Ramos (cell line): ENCODE measurements at regions not wholly inside any gene's neighbourhood (a gene's known extent, or its start where the extent isn't known, plus 50 kb on each side); places are given as distances from the start of the nearest gene placed in this dataset.
"Not testable (repeated sequence)": the region's sequence is repeated elsewhere in the genome, so short reads cannot be mapped to it uniquely, and the experiment has no call there.

Experiments
- in situ Hi-C: fragments of 300-500 bp; cut with MboI; formaldehyde crosslinking; loops from one replicate; pipeline ENCODE4 v1.14.3; 2022; ENCODE audit warnings: low sequenced_read_pairs; ENCODE audit not compliant: unreplicated experiment

DNA sequence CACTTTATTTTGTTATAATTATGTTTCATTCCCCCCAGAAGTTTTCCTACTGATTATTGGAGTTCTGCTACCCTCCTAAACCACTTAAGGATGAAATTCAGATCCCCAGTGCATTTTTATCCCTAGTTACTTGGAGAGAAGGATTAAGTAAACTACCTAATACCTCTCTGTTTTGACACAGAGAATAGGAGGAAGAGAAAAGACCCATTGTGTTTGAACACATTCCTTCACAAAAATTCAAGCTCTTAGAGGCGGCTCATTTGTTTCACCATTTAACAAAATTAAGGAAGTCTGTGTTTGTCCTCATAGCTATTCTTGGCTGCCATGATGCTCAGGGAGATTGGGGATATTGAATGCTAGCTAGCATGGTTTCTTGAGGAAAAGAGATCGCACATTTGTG, 492.6 kb downstream of the EBF1 start:
- in situ Hi-C loops = no loop called here

DNA sequence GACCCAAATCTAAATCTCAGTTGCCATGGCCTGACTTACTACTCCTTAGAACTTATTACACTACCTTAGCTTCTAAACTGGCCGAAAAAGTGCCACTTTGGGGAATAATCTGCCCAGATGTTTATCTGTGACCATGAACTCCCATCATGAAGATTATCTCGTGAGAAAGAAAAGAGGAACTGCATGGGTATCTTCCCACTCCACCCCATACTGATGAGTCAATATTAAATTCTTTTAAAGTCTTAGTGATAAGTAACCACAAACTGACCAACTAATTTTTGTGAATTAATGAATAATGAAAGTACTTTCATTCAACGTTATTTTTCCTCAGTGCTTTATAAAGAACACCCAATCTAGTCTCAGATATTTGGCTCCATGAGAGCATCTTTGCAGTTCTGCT, 493.5 kb downstream of the EBF1 start:
- in situ Hi-C loops = no loop called here

DNA sequence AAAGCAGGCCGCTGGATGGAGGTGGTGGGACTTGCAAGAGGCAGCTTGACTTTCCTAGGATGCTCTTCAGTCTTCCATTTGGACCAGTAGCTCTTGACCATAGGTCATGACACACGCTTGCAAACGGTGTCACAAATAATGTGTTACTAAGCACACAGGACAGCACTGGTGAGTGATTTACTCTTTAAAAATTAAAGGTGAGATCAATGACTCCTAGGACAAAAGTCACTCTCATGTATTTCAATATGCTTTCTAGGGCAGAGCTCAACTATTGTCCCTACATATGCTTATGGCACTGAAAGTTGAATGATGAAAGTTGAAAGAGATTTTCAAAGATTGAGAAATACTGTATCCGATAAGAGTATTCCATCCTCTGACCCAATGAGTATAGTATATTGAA, 496.7 kb downstream of the EBF1 start:
- in situ Hi-C loops = no loop called here

DNA sequence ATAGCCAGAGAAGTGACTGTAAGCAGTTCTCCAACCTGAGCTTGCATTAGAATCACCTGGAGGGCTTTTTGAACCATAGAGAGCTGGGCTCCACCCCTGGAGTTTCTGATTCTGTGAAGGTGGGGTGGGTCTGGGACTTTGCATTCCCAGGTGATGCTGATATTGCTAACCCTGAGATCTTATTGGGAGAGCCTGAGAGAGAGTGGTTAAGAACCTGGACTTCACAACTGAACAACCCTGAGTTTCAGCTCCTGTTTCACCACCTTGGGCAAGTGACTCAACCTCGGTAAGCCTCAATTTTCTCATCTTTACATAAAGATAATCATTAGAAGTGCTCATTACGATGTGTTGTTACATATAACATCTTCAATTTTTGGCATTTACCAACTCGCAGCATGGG, 498.6 kb downstream of the EBF1 start:
- in situ Hi-C loops = no loop called here

DNA sequence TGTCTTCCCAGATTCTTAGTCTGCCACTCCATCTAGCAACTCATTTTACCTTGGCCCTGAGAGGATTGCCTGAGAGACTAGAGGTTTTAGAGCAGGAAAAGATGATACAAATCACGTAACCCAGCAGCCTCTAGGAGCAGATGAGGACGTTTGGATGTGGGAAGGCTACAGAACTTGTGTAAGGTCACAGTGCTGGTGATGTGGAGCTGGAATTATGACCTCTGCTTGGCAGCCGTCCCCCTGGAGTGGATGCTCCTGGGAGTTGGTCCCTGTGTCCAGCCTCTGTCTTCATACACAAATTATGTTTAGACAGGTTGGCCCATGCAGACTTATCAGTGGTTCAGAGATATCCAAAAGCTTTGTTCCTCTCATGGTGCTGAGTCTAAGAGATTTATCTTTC, 499.0 kb downstream of the EBF1 start:
- in situ Hi-C loops = no loop called here

DNA sequence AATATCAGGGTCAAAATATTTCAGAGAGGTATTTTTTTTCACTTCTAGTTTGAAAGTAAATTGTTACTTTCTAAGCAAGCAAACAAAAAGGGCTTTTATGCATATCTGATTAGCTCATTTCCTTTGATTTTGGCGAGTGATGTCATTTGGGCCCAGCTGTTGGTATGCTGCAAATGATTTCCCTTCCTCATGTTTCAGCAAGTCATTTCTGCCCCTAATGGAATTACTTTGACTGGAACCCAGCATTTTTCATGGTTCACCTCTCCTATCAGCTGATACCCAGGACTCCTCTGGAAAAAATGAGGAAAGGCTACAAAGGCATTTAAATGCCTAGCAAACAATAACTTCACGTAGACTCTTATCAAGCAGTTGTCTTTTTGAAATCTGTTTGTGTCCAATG, 500.6 kb downstream of the EBF1 start:
- in situ Hi-C loops = no loop called here

DNA sequence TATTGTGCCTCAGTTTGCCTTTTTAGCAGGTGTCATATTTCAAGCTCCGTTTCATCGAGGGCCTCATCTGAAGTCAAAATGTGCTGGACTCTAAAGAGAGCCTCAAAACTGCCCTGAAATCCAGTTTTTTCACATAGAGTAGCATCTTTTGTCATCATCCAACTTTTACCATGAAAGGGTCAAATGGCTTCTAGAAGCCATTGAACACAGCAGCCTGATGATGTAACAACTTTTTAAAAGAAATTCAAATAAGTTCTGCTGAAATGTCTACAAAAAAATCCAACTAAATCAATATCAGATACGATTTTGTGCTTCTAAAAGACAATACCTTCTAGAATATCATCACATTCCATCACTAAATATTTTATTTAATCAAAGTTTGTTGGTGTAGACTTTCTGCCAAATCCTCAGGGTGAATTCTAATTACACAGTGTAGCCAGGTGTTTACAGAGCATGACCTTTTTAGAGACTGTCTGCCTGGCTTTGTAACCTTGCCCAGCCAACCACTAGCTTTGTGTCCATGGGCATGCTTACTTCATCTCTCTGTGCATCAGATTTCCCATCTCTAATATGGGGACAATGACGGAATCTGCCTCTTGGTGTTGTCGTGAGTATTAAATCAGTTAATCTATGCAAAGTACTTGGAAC, 505.0 kb downstream of the EBF1 start:
- in situ Hi-C loops = no loop called here

DNA sequence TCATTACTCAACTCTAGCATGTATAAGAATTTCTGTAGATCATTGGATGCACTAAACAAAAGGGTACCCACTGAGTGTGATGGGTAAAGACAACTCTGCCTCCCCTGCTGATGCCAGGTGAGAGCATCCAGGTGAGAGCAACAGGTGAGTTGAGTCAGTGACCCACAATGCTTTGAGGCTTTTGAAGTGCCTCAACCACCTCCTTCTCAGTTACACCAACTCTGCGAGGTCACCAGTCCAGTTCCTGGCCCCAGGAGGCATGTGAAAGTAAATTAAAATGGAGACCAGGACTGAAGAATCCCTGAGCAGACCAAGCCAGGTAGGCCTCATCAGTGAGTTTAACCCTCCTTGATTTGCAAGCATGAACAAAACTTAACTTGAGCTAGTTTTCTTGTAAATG, 505.8 kb downstream of the EBF1 start:
- in situ Hi-C loops = no loop called here

DNA sequence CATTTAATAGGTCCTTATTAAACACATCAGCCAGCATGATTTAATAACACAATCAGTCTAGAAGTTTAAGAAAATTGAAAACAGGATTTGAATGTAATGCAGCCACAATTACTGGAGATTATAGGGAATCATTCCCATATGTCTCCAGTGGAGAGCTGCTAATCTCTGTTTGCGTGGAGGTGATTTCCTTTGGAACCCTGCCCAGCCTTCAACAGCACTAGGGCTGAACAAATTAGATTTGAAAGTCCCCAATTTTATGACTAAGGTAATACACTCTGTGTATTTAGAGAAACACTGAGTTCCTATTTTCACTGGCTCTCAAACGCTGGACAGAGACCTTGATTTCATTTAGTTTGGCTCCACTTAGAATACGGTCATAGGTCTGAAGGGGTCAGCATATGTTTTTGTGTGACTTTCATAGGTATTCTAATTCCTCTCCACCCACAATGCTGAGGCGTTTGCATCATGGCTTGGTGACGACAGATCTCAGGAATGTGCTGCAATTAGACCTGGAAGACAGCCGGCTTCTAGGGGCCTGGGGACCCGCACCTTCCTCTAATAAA, 508.3 kb downstream of the EBF1 start:
- in situ Hi-C loops = no loop called here

DNA sequence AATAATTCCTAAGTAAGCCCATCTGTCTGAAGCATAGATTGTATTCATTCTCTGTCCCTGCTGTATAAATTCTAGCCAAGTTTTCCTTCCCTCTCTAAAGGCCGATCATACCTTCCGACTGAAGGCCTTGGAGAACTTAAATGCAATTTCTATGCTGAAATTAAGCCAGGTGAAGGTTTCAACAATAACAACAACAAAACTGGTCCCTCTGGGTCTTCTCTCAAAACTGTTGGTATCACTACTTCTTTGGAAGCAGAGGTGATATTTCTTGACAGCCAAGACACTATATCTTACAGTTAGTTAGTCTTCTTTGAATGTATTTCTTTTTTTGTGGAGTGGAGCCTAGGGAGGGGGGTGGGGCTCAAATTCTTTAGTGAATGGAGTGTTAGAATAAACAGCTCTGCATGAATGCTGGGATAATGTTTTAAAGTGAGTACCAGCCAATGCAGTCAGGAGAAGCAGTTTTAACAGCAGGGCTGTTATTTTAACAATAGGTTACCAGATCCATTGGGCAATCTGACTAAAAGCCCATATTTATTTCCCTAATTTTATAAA, 508.9 kb downstream of the EBF1 start:
- in situ Hi-C loops = no loop called here

DNA sequence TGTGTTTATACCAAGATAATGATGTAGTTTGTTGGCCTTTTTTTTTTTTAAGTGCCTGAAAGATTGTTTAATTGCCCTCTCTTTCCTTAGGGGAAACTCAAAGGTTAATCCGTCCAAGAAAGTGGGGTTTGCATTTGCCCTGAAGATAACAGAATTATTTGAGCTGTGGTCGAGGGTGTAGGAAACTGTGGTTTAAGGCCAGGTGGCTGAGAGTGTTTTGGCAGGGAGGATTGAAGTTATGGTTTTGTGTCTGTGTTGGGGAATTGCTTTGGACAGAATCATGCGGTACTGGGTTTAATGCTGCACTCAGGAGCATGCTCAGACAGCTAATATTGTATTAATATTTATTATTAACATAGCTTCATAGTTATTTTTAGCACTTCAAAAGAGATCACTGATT, 509.8 kb downstream of the EBF1 start:
- in situ Hi-C loops = no loop called here

DNA sequence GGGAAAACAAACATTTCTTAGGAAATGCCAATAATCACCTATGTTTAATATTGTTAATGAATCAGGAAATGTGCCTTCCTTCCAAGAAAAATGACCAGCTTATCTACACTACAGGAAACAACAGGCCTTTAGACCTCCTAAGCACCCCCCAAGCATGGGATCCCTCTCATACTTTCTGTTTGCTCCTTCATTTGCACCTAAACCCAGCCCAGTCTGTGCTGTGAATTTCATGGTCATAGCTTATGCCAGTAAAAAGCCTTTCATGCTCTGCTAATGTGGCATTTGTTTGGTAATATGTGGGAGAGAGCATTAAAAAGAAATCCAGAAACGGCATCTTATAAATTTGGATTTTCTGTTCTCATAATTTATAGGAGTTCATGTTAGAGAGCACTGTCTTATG, 511.1 kb downstream of the EBF1 start:
- in situ Hi-C loops = no loop called here

DNA sequence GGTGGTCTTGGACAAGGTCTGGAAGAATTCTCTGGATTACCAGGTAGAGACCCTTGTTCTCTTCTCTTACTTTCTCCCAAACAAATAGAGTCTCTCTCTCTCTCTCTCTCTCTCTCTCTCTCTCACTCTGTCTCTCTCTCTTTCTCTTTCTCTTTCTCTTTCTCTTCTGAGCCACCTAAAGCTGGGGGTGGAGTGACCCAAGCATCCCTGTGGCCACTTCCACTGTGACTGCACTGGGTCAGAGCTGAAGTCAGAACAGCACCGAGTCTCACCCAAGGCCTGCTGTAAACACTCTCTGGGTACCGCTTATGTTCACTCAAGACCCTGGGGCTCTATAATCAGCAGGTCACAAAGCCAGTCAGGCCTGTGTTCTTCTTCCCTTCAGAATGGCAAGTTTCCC, 513.7 kb downstream of the EBF1 start:
- in situ Hi-C loops = no loop called here

DNA sequence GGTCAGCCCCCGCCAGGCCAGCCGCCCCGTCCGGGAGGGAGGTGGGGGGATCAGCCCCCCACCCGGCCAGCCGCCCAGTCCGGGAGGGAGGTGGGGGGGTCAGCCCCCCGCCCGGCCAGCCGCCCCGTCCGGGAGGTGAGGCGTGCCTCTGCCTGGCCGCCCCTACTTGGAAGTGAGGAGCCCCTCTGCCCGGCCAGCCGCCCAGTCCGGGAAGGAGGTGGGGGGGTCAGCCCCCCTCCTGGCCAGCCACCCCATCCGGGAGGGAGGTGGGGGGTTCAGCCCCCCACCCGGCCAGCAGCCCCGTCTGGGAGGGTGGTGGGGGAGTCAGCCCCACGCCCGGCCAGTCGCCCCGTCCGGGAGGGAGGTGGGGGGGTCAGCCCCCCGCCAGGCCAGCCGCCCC, 517.0 kb downstream of the EBF1 start:
- in situ Hi-C loops = not testable (repeated sequence)

DNA sequence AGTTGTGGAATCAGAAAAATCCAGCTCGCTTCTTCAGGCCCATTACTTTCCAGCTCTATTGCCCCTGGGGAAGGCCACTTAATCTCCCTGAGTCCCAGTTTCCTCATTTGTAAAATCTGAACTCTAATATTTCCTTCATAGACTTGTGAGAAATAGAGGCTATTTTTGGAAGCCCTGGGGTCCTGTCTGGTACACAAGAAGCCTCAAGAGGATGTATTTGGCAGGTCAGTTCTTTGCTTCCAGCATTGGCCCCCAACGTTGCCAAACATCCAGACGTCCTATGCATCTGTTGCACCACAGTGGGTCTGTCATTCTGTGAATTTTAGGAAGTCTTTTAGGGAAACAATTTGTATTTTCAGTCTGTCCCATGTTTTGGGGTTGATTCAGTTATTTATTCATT, 525.9 kb downstream of the EBF1 start:
- in situ Hi-C loops = no loop called here

DNA sequence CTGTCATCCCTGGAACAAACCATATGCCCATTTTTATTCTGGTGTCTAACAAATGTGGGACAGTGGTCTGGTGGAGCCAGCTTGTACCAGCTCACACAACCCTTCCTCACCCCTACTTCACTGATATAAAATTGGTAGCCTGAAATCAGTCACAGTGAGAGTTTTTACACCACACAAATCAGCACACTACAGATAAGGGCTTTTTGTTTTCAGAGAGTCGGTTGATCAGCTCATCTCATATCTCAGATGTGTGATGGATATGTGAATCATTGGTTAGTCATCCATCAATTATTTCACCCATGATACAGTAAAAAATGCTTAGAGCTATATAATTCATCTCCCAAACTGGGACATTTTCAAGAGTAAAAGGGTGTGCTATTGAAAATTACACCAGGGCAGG, 529.2 kb downstream of the EBF1 start:
- in situ Hi-C loops = no loop called here

DNA sequence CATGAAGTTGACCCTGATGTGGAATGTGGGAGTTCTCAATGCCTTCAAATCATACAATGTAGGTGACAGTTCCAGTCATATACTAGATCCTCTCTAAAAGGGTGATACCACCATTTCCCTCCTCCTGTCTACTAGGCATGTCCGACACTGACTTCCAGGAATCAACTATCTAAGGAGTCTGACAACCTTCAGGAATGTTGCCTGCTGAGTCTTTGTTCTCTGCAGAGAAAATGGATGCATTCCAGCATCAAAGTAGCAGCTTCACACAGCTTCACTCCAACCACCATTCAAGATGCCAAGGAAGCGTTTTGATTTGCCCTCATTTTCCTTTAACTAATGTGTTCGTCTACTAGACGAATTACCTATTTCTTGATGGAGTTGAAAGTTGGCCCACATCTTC, 530.2 kb downstream of the EBF1 start:
- in situ Hi-C loops = no loop called here

DNA sequence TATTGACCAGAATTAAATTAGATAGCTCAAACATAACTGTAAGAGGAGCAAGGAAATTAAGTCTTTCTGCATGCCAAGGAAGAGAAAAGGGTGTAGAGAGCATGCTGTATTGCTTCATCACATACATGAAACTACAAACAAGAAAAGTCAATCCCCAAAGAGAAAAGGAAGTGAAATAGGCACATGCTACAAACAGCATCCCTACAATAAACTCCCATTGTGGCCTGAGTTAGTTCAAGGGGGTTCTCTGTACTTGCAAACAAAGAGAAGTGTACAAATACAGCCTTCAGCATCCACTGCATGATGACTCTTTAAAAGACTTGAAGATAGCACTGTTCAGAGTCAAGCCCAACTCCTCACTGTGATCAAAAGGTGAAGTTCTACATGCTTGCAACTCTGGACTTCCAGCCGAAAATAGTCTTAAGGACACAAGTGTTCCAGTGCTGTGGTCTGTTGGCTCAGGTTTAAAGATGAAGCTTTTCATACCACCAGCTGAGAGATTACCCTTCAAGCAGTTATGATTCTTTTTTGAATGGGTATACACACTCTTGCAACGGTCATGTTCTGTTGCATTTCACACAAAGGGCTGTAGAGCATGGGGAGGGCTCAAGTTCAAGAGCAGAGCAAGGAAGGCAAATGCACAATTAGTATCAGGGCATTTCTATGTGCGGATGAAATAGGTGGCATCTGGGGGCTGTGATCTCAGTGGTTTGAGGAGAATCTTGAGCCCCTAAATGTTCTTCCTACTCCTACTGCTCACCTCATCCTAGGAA, 534.5 kb downstream of the EBF1 start:
- in situ Hi-C loops = no loop called here

DNA sequence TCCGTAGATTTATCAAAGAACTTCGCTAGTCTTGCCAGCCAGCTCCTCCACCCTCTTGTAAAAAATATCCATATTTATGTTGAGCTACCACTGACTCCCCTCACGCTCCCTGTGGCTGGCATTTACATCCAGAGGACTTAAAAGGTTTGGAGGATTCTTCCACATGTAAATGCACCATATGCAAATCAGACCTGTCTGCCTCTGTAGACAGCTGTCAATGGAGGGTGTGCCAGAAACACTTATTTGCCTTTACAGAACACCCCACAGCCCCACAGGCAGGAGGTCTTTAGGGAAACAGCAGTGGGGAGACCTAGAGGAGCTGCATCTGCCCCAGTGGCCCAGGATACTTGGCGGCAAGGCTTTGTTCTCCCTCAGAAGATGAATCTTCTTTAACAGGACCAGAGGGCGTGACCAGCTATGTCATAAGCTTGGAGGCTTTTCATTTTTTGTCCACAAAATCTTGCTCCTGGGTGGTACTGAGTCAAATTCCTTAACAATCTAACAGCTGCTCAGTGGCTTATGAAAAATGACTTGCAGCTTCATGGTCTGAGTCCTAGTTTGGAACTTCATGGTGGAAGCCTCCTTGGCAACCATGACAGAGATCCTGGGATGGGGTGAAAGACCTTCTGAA, 535.8 kb downstream of the EBF1 start:
- in situ Hi-C loops = no loop called here

DNA sequence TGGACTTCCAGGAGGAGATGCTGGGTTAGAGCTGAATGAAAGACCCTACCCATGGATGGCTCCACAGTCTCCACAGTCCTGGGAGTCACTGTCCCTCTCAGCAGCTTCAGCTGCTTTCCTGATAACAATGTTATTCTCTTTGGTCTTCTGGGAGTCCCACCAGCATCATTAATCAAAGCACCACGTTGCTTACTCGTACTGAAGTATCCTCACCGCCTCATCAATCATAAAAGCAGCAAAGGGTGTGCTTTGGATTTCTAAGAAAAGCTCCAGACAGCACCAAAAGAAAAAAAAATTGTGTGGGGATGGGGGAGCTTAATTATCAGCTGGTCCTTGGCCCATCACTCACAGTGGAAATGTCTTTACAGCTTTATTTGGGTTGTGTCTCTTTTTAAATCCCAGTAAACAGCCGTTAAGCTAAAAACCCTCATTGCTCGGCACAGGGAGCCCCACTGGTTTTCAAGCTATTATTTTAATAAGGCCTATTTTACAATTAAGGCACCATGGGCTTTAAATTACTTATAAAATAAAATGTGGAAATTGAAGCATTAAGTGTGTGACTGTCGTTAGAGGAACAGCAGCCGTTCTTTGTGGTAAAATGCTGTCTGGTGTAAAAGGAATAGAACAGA, 538.0 kb downstream of the EBF1 start:
- in situ Hi-C loops = no loop called here

DNA sequence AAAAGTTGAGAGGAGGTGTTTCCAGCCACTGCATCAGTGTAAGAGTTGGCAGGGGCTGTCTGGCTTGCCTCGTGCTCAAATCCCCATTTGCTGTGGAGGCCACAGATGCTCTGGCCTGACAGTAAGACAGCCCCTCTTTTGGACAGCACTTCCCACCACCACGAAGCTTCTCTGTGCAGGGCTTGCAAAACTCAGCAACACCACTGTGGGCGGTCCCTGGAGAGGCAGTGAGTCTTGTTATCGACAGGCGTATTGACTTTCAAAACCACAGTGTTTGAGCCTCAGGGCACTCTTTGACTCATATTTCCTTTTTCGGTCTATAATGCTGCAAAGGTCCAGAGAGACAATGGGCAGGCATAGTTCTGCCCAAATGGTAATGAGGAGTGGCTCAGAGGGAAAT, 539.5 kb downstream of the EBF1 start:
- in situ Hi-C loops = no loop called here
